ENCODE measurements at regions not wholly inside any gene's neighbourhood (a gene's known extent, or its start where the extent isn't known, plus 50 kb on each side); places are given as distances from the start of the nearest gene placed in this dataset.
A peak's percentile ranks its signal among the peaks of the same experiment; 100 is the strongest.

- no peak for DNase-seq
Observed at GRCh38 chr20:51335329-51335841, 207.1 kb downstream of the NFATC2 start.

- DNase-seq = no peak
Observed at GRCh38 chr20:51334609-51335008, 207.9 kb downstream of the NFATC2 start.

GRCh38 chr20:51333971-51334370 is 208.5 kb downstream of the NFATC2 start:
- DNase-seq = no peak

- DNase-seq = no peak
Observed at GRCh38 chr20:51333446-51333845, 209.1 kb downstream of the NFATC2 start.

GRCh38 chr20:51331481-51331880 is 211.0 kb downstream of the NFATC2 start:
- peak; percentile 51 for DNase-seq

- no peak for DNase-seq
Observed at GRCh38 chr20:51329845-51330244, 212.7 kb downstream of the NFATC2 start.

GRCh38 chr20:51327251-51327841 is 215.2 kb downstream of the NFATC2 start:
- peak; percentile 68 for DNase-seq

GRCh38 chr20:51326201-51326819 is 216.2 kb downstream of the NFATC2 start:
- DNase-seq = no peak

GRCh38 chr20:51322164-51322707 is 220.3 kb downstream of the NFATC2 start:
- no peak for DNase-seq

- DNase-seq = no peak
Observed at GRCh38 chr20:51321343-51322163, 221.0 kb downstream of the NFATC2 start.

- DNase-seq = no peak
Observed at GRCh38 chr20:51319522-51319921, 223.0 kb downstream of the NFATC2 start.

GRCh38 chr20:51318058-51318949 is 224.2 kb downstream of the NFATC2 start:
- no peak for DNase-seq

- DNase-seq = no peak
Observed at GRCh38 chr20:51315390-51315789, 227.1 kb downstream of the NFATC2 start.

GRCh38 chr20:51313358-51313827 is 229.1 kb downstream of the NFATC2 start:
- no peak for DNase-seq

GRCh38 chr20:51312480-51312783 is 230.1 kb downstream of the NFATC2 start:
- DNase-seq = no peak

GRCh38 chr20:51311636-51312479 is 230.7 kb downstream of the NFATC2 start:
- no peak for DNase-seq

- DNase-seq = no peak
Observed at GRCh38 chr20:51310216-51310615, 232.3 kb downstream of the NFATC2 start.

GRCh38 chr20:51309128-51309527 is 233.4 kb downstream of the NFATC2 start:
- no peak for DNase-seq

GRCh38 chr20:51306521-51307358 is 235.8 kb downstream of the NFATC2 start:
- peak; percentile 84 for DNase-seq

- no peak for DNase-seq
Observed at GRCh38 chr20:51306081-51306480, 236.4 kb downstream of the NFATC2 start.

All from right hindlimb (tissue), 1 donor.